GM12878 (cell line): ENCODE measurements at regions not wholly inside any gene's neighbourhood (a gene's known extent, or its start where the extent isn't known, plus 50 kb on each side); places are given as distances from the start of the nearest gene placed in this dataset.

Experiments used
- ATAC-seq: fragments of 200-7000 bp; cut with Tn5 transposase; 3 replicates; pipeline ENCODE4 v1.9.1; 2020; ENCODE audit warnings: mild to moderate bottlenecking, moderate library complexity
- BruUV-seq: library from RNA; stranded (reverse); fragments of 400-500 nt; replicated peaks from 2 replicates; lab custom pipeline; 2021; lab: Mats Ljungman, UMichigan
- CTCF ChIA-PET: fragments of 300-600 bp; sonication (Branson Sonifier 250); formaldehyde crosslinking; extraction: SDS; loops from one replicate; lab custom pipeline; 2021; ENCODE audit warnings: inconsistent platforms; lab: Yijun Ruan, JAX
- POLR2A ChIA-PET: fragments of 350-600 bp; formaldehyde crosslinking; extraction: SDS; loops from one replicate; lab custom pipeline; 2021; ENCODE audit warnings: inconsistent platforms; lab: Charles Lee
- RAD21 ChIA-PET: fragments of 300-600 bp; sonication (Branson Sonifier 250); formaldehyde crosslinking; loops from one replicate; lab custom pipeline; 2023; ENCODE audit warnings: antibody characterized with exemption; ENCODE audit not compliant: unreplicated experiment; lab: Charles Lee
- SMC1A ChIA-PET: fragments of 300-600 bp; sonication (Branson Sonifier 250); formaldehyde crosslinking; loops from one replicate; lab custom pipeline; 2023; ENCODE audit not compliant: unreplicated experiment, uncharacterized antibody; lab: Charles Lee
- DNase-seq: peaks from one replicate; pipeline ENCODE4 v3.0.0-alpha.2; 2011; ENCODE audit warnings: low read depth, low spot score
- FAIRE-seq: peaks from 3 replicates; lab custom pipeline; 2011; peaks lifted over from hg19 to GRCh38; lab: Jason Lieb, UNC
- H2AFZ ChIP-seq: 2 replicates; pipeline ENCODE4 v1.6.0; 2011; ENCODE audit warnings: low read depth, low read length, control low read depth; ENCODE audit not compliant: control insufficient read depth
- H3K27ac ChIP-seq: 2 replicates; pipeline ENCODE4 v1.5.1; 2011; ENCODE audit warnings: control low read depth; ENCODE audit not compliant: control insufficient read depth, insufficient read depth
- H3K27me3 ChIP-seq, 2 experiments: replicated peaks in 1 of 2; 2 replicates each; pipeline versions ENCODE4 v1.6.0 to v1.6.1; 2011; ENCODE audit warnings: low read length in 1 of 2; ENCODE audit not compliant: control insufficient read depth in 2 of 2, insufficient read depth in 2 of 2
- H3K36me3 ChIP-seq, 2 experiments: 2 replicates each; pipeline ENCODE4 v1.5.1; 2011; ENCODE audit warnings: low read length in 1 of 2; ENCODE audit not compliant: control insufficient read depth in 2 of 2, insufficient read depth in 2 of 2
- H3K4me1 ChIP-seq: 2 replicates; pipeline ENCODE4 v1.6.1; 2011; ENCODE audit warnings: mild to moderate bottlenecking, low read length, moderate library complexity, mixed read lengths; ENCODE audit not compliant: control insufficient read depth, insufficient read depth
- H3K4me2 ChIP-seq: 2 replicates; pipeline ENCODE4 v1.6.0; 2011; ENCODE audit warnings: control low read depth; ENCODE audit not compliant: control insufficient read depth, insufficient read depth
- H3K4me3 ChIP-seq: fragments of 200-600 bp; sonication (generic); 2 replicates; pipeline ENCODE4 v1.5.1; 2016
- H3K79me2 ChIP-seq: 2 replicates; pipeline ENCODE4 v1.6.0; 2011; ENCODE audit warnings: low read length; ENCODE audit not compliant: control insufficient read depth, insufficient read depth
- H3K9ac ChIP-seq: 2 replicates; pipeline ENCODE4 v1.8.0; 2011; ENCODE audit warnings: low read length, control low read depth, mixed read lengths; ENCODE audit not compliant: control insufficient read depth, insufficient read depth
- H3K9me3 ChIP-seq: replicated peaks from 3 replicates; pipeline ENCODE4 v1.5.1; 2011; ENCODE audit warnings: mild to moderate bottlenecking, low read length; ENCODE audit not compliant: control insufficient read depth, insufficient read depth
- H4K20me1 ChIP-seq: 2 replicates; pipeline ENCODE4 v1.6.0; 2011; ENCODE audit not compliant: control insufficient read depth, insufficient read depth
- BHLHE40 ChIP-seq, 2 experiments: fragments of 450-650 bp in 1 of 2; IDR thresholded peaks; 2 replicates each; pipeline ENCODE4 v1.6.1; 2011 to 2017; ENCODE audit warnings: low read depth in 2 of 2, borderline replicate concordance in 1 of 2, improper control_type of control experiment in 1 of 2, low read length in 1 of 2, mild to moderate bottlenecking in 1 of 2
- BMI1 ChIP-seq: fragments of 450-650 bp; IDR thresholded peaks from 2 replicates; pipeline ENCODE4 v1.6.1; 2016; ENCODE audit warnings: mild to moderate bottlenecking, moderate library complexity, borderline replicate concordance
- CREM ChIP-seq: IDR thresholded peaks from 2 replicates; pipeline ENCODE4 v1.6.1; 2014; ENCODE audit warnings: antibody characterized with exemption, low read depth
- CUX1 ChIP-seq: IDR thresholded peaks from 2 replicates; pipeline ENCODE4 v1.6.1; 2012; ENCODE audit warnings: improper control_type of control experiment, low read depth, low read length; ENCODE audit not compliant: insufficient replicate concordance
- EED ChIP-seq: sonication (generic); IDR thresholded peaks from 2 replicates; pipeline ENCODE4 v1.6.1; 2016; ENCODE audit warnings: antibody characterized with exemption, low read depth
- FOXM1 ChIP-seq: IDR thresholded peaks from 2 replicates; pipeline ENCODE4 v1.6.1; 2012; ENCODE audit warnings: low read depth, mild to moderate bottlenecking, inconsistent platforms, low read length, moderate library complexity
- HSF1 ChIP-seq: fragments of 150-350 bp; IDR thresholded peaks from 2 replicates; pipeline ENCODE4 v1.6.1; 2014; ENCODE audit warnings: mild to moderate bottlenecking, low read depth, low read length
- LARP7 ChIP-seq: fragments of 450-650 bp; IDR thresholded peaks from 2 replicates; pipeline ENCODE4 v1.6.1; 2017; ENCODE audit warnings: mild to moderate bottlenecking
- NR2C2 ChIP-seq: IDR thresholded peaks from 2 replicates; pipeline ENCODE4 v1.6.1; 2011; ENCODE audit warnings: borderline replicate concordance, low read depth; ENCODE audit not compliant: control insufficient read depth, insufficient read length
- RAD51 ChIP-seq: fragments of 450-650 bp; IDR thresholded peaks from 2 replicates; pipeline ENCODE4 v1.6.1; 2016; ENCODE audit warnings: moderate library complexity, mild to moderate bottlenecking, inconsistent platforms
- RBBP5 ChIP-seq: fragments of 200-600 bp; sonication (generic); conservative IDR thresholded peaks from 2 replicates; pipeline ENCODE4 v1.6.1; 2016
- STAT3 ChIP-seq: IDR thresholded peaks from 2 replicates; pipeline ENCODE4 v1.6.1; 2011; ENCODE audit warnings: low read depth, low read length, improper control_type of control experiment
- WGBS: methylation state at CpG from one replicate; pipeline ENCODE4 v1.1.6; 2016; ENCODE audit warnings: low lambda C conversion rate; ENCODE audit not compliant: insufficient replicate concordance, insufficient coverage; ENCODE audit errors: missing lambda C conversion rate; 5-methylcytosine and 5-hydroxymethylcytosine counted together
- in situ Hi-C: fragments of 300-500 bp; cut with MboI; formaldehyde crosslinking; loops from 9 replicates; pipeline ENCODE4 v1.14.3; 2018; ENCODE audit warnings: mixed read lengths
- intact Hi-C: fragments of 100-400 bp; cut with micrococcal nuclease; formaldehyde crosslinking; loops from one replicate; pipeline ENCODE4 v1.14.2; 2022; ENCODE audit not compliant: unreplicated experiment

DNA sequence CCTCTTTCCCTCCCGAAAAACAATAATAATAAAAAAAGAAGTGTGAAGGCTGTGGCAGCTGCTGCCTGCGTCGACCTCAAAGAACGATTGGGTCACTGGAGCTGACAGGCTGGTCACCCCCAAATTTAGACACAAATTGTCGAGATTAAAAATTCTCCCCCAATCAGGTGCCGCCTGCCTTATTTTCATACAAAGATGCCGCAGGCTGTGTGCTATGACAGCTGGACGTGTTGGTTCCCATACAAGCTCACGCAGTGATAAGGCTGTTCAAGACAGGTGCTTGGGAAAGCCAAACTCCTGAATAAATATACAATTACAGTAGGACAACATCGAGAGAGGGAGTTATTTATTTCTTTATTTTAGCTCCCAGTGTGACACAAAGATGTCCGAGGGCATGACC, 1041.8 kb downstream of the VRK1 start:
- no peak for TF ChIP-seq LARP7
- no peak for TF ChIP-seq RBBP5
- no peak for TF ChIP-seq BMI1
- TF ChIP-seq FOXM1: no peak
- TF ChIP-seq STAT3: no peak
- no peak for TF ChIP-seq BHLHE40 (IDR thresholded peaks at IDR 0.05; ENCODE audit: borderline replicate concordance in 1 of 2, low read depth in 2 of 2, low read length in 1 of 2)
- TF ChIP-seq EED: no peak
- TF ChIP-seq RAD51: no peak
- no peak for TF ChIP-seq NR2C2
- TF ChIP-seq HSF1: no peak
- no peak for TF ChIP-seq CUX1
- no peak for TF ChIP-seq CREM
- ChIA-PET POLR2A (no interaction called here), RAD21 (no interaction called here), SMC1A (no interaction called here), CTCF (no interaction called here)
- no peaks in the 10 kb centered on the region; the same call in 2 of the 3 replicates for H3K9me3 ChIP-seq
- no peak overlapping the region for H3K4me2 ChIP-seq
- H2AFZ ChIP-seq: no peak overlapping the region
- no TSS peak for BruUV-seq
- intact Hi-C loops (no loop called here), in situ Hi-C loops (no loop called here)
- H3K4me1 ChIP-seq: no peaks in the 10 kb centered on the region
- no peak overlapping the region for H3K27ac ChIP-seq
- H3K79me2 ChIP-seq: no peaks in the 10 kb centered on the region
- no peak for DNase-seq
- H3K36me3 ChIP-seq: no peaks in the 10 kb centered on the region
- no peak overlapping the region for H3K4me3 ChIP-seq
- H3K9ac ChIP-seq: no peak overlapping the region
- H4K20me1 ChIP-seq: no peaks in the 10 kb centered on the region
- 31% methylated on average over 10 of the region's 11 CpGs for WGBS
- no peak for ATAC-seq
- no peaks in the 10 kb centered on the region for H3K27me3 ChIP-seq
- no peak for FAIRE-seq
